Erythroblast (primary cell): ENCODE measurements at regions not wholly inside any gene's neighbourhood (a gene's known extent, or its start where the extent isn't known, plus 50 kb on each side); places are given as distances from the start of the nearest gene placed in this dataset.

Source experiments
- GATA1 ChIP-seq: IDR thresholded peaks from 2 replicates; pipeline ENCODE4 v1.6.1; 2011; ENCODE audit warnings: low read depth, mild to moderate bottlenecking, control low read depth, low read length, moderate library complexity
- POLR2A ChIP-seq: IDR thresholded peaks from 2 replicates; pipeline ENCODE4 v1.6.1; 2011; ENCODE audit warnings: mild to moderate bottlenecking, low read length

DNA sequence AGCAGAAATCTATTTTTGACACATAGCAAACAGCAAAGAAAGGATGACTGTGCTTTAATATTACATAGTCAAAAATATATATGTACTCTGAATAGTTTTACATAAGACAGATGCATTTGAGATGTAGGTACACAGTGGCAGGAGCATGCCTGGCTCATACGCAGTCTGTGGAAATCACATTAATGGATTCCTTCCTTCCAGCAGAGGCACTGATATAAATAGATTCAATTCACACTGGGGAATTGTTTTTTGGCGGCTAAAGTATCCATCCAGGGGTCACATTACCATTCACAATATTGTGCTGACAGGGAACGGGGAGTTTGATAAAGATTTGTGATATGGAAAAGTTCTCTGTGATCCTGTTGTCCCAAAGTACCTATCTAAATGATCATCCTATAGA lies 72.5 kb upstream of the AGR3 start:
- TF ChIP-seq POLR2A (no peak), GATA1 (no peak)
